ENCODE measurements at regions not wholly inside any gene's neighbourhood (a gene's known extent, or its start where the extent isn't known, plus 50 kb on each side); places are given as distances from the start of the nearest gene placed in this dataset.

GRCh38 chr3:88248658-88249057, 98.9 kb downstream of the C3orf38 start:
- Histone ChIP-seq H3K27ac (no peak overlapping the region), H3K4me1 (no peaks in the 10 kb centered on the region), H3K9me3 (no peaks in the 10 kb centered on the region), H3K4me3 (no peak overlapping the region), H3K27me3 (no peaks in the 10 kb centered on the region), H3K36me3 (no peaks in the 10 kb centered on the region)
- DNase-seq, result no peak
- intact Hi-C loops (cut with DNase I; ENCODE audit: low total_unique reads), result no loop called here
- TF ChIP-seq POLR2A (IDR thresholded peaks at IDR 0.05), result no peak
- no peak for TF ChIP-seq POLR2AphosphoS5 (IDR thresholded peaks at IDR 0.05)
- no peak for TF ChIP-seq EP300 (IDR thresholded peaks at IDR 0.05; ENCODE audit: low read depth)
- TF ChIP-seq CTCF (IDR thresholded peaks at IDR 0.05), result no peak
- in situ Hi-C loops (cut with MboI; ENCODE audit: low pct_ligation_motif_present in 1 of 4, low pct_unique_long_range_greater_than_20kb in 1 of 4, low sequenced_read_pairs in 3 of 4), result no loop called here

- Histone ChIP-seq H3K27ac (no peak overlapping the region), H3K9me3 (no peaks in the 10 kb centered on the region), H3K4me1 (peaks cover 0 to 4% (median 0%) of the 10 kb centered on the region in 4 donors), H3K4me3 (no peak overlapping the region), H3K36me3 (no peaks in the 10 kb centered on the region), H3K27me3 (no peaks in the 10 kb centered on the region)
- TF ChIP-seq EP300 (IDR thresholded peaks at IDR 0.05; ENCODE audit: low read depth), result no peak
- no peak for TF ChIP-seq POLR2AphosphoS5 (IDR thresholded peaks at IDR 0.05)
- TF ChIP-seq POLR2A (IDR thresholded peaks at IDR 0.05), result no peak
- no peak for TF ChIP-seq CTCF (IDR thresholded peaks at IDR 0.05)
- intact Hi-C loops (cut with DNase I; ENCODE audit: low total_unique reads), result no loop called here
- in situ Hi-C loops (cut with MboI; ENCODE audit: low pct_ligation_motif_present in 1 of 4, low pct_unique_long_range_greater_than_20kb in 1 of 4, low sequenced_read_pairs in 3 of 4), result no loop called here
- 82 to 88% methylated on average over 4 of the region's 4 CpGs for WGBS, 2 donors (ENCODE audit: low coverage in 1 of 2)
- DNase-seq, result no peak
These were observed 109.3 kb downstream of the C3orf38 start for GRCh38 chr3:88259045-88259444.

- Histone ChIP-seq H3K9me3 (no peaks in the 10 kb centered on the region), H3K27me3 (no peaks in the 10 kb centered on the region), H3K36me3 (no peaks in the 10 kb centered on the region), H3K4me3 (no peak overlapping the region), H3K4me1 (peaks cover 0 to 4% (median 0%) of the 10 kb centered on the region in 4 donors), H3K27ac (peak overlapping the region in 1 of 4 donors; percentile 43)
- intact Hi-C loops (cut with DNase I; ENCODE audit: low total_unique reads) (no loop called here), in situ Hi-C loops (cut with MboI; ENCODE audit: low pct_ligation_motif_present in 1 of 4, low pct_unique_long_range_greater_than_20kb in 1 of 4, low sequenced_read_pairs in 3 of 4) (no loop called here)
- TF ChIP-seq POLR2A (IDR thresholded peaks at IDR 0.05) (no peak), CTCF (IDR thresholded peaks at IDR 0.05) (no peak), POLR2AphosphoS5 (IDR thresholded peaks at IDR 0.05) (no peak), EP300 (IDR thresholded peaks at IDR 0.05; ENCODE audit: low read depth) (no peak)
- WGBS, 2 donors (ENCODE audit: low coverage in 1 of 2), result 67 to 68% methylated on average over 3 to 4 of the region's 4 CpGs
- no peak for DNase-seq
These were observed 112.8 kb downstream of the C3orf38 start for GRCh38 chr3:88262527-88262926.

GRCh38 chr3:88263417-88264100, 113.8 kb downstream of the C3orf38 start:
- Histone ChIP-seq H3K9me3 (no peaks in the 10 kb centered on the region), H3K4me1 (peaks cover 0 to 4% (median 0%) of the 10 kb centered on the region in 4 donors), H3K4me3 (no peak overlapping the region), H3K27ac (peak overlapping the region in 1 of 4 donors; percentile 43), H3K36me3 (no peaks in the 10 kb centered on the region), H3K27me3 (no peaks in the 10 kb centered on the region)
- peak; percentile 48 for DNase-seq
- TF ChIP-seq POLR2A (IDR thresholded peaks at IDR 0.05) (no peak), CTCF (IDR thresholded peaks at IDR 0.05) (no peak), EP300 (IDR thresholded peaks at IDR 0.05; ENCODE audit: low read depth) (no peak), POLR2AphosphoS5 (IDR thresholded peaks at IDR 0.05) (no peak)
- intact Hi-C loops (cut with DNase I; ENCODE audit: low total_unique reads), result no loop called here
- in situ Hi-C loops (cut with MboI; ENCODE audit: low pct_ligation_motif_present in 1 of 4, low pct_unique_long_range_greater_than_20kb in 1 of 4, low sequenced_read_pairs in 3 of 4), result no loop called here
- WGBS, 2 donors (ENCODE audit: low coverage in 1 of 2), result 32 to 52% methylated on average over 7 to 8 of the region's 8 CpGs

Data from transverse colon (tissue), 4 donors.